Activated CD8-positive, alpha-beta memory T cell treated with anti-CD3 and anti-CD28 coated beads, Interleukin-2, amount 50 U/mL, for 1 hour (primary cell): ENCODE measurements at regions not wholly inside any gene's neighbourhood (a gene's known extent, or its start where the extent isn't known, plus 50 kb on each side); places are given as distances from the start of the nearest gene placed in this dataset.
"Not testable (repeated sequence)": the region's sequence is repeated elsewhere in the genome, so short reads cannot be mapped to it uniquely, and the experiment has no call there.

Experiments
- DNase-seq: peaks from one replicate; pipeline ENCODE4 v3.0.0-alpha.2; 2020; ENCODE audit errors: extremely low read depth

GRCh38 chr1:83400173-83400572, 598.8 kb downstream of the TTLL7 start:
- DNase-seq, result not testable (repeated sequence)

- not testable (repeated sequence) for DNase-seq
Measured at GRCh38 chr1:83398125-83398524, 600.8 kb downstream of the TTLL7 start.

DNA sequence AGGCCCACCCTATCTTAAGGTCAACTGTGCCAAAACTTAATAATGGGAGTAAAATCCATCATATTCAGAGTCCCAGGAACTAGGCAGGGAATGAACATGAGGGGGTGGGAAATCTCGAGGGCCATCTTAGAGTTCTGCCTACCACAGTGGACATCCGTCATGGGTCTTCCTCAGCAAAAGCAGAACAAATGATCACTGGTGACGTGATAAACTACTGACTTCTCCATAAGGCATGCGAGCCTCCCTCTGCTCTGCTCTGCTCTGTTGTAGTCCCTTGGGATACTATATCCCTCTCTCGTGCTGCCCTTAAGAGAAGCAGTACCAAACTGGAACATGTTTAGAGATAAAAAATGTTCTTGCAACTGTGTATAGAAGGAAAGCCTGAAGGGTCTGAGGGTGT, 603.8 kb downstream of the TTLL7 start:
- not testable (repeated sequence) for DNase-seq

- not testable (repeated sequence) for DNase-seq
Measured at GRCh38 chr1:83386946-83387345, 612.0 kb downstream of the TTLL7 start.

- not testable (repeated sequence) for DNase-seq
Measured at GRCh38 chr1:83383107-83383506, 615.8 kb downstream of the TTLL7 start.

DNA sequence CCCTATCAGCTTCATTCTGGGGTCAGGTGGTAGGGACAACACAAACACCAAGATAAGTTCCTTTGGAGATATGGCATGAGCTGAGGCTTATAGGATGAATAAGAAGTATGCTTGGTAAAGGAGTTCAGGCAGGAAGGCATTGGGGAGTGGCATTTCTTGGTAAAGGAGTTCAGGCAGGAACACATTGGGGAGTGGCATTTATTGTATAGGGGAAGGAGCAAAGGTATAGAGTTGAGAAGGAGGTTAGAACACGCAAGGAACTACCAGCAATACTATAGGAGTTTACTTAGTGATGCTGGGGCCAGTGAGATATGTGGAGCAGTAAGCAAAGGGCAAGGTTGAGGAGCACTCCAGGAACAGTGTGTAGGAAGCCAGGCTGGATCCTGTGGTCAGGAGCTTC, 625.9 kb downstream of the TTLL7 start:
- not testable (repeated sequence) for DNase-seq

GRCh38 chr1:83369853-83370252, 629.1 kb downstream of the TTLL7 start:
- not testable (repeated sequence) for DNase-seq

- DNase-seq, result not testable (repeated sequence)
Measured at GRCh38 chr1:83365320-83365719, 633.6 kb downstream of the TTLL7 start.

DNA sequence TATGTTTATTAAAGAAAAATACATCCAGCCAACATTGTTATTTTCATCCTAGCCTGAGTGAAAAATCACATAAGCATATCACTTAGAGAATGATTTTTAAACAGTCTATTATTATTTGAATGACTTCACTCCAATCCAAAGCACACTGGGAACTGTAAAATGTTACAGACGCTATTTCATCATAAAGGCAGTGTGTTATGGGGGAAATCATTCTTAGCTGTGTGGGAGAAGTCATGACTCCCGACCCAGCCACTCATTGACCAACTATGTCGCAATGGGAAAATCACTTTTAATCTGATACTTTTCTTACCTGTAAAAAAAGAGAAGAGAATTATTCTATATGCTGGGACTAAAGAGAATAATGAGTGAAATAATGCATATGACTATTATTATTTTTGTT, 653.6 kb downstream of the TTLL7 start:
- not testable (repeated sequence) for DNase-seq

DNA sequence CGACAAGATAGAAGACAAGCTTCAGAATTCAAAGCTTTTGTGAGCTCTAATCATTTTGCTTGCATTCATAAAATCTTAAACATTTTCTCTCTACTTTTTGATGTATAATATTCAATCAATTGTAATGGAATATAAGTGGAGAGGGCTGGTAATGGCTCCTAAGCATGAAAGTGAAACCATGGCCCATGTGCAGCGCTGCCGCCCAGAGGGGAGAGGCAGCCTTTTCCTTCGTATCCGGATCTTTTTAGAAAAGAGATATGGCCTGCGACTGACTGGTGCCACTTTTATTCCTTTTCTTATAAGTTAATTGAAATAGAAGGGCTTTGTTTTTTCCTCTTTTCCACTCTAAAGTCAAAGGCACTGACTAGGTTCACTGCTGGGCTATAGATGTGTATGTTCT, 655.2 kb downstream of the TTLL7 start:
- not testable (repeated sequence) for DNase-seq

GRCh38 chr1:83342995-83343394, 655.9 kb downstream of the TTLL7 start:
- not testable (repeated sequence) for DNase-seq

DNA sequence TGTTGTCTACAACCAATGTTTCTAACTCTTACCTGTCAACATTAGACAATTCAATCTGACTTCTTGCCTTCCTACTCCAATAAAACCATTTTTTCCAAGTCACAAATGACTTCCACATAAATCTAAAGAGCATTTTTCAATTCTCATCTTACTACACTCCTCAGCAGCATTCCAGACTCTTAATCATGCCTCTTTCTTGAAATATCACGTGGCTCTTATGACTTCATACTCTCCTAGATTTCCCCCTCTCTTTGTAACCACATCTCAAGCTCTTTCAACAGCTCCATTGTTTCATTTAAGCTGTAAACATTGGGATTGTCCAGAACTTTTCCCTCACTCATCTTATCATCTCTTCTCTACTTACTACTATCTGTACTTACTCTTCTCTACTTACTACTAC, 666.6 kb downstream of the TTLL7 start:
- DNase-seq, result not testable (repeated sequence)

DNA sequence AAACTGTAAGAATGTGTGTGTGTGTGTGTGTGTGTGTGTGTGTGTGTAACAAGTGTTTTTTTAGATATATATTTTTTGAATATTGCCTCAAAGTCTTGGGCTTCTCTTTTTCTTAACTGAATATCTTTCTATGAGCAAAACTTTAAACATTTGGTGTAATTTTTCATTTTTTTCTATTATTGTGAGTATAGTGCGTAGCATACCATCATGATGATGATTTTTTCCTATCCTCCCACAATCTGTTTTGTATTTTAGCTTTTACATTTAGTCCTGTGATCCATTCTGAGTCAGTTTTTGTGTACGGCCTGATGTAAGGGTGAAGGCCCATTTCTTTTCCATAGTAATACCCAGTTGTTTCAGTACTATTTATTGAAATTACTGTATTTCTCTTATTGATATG, 680.6 kb downstream of the TTLL7 start:
- DNase-seq, result no peak

- not testable (repeated sequence) for DNase-seq
Measured at GRCh38 chr1:83315446-83315845, 683.5 kb downstream of the TTLL7 start.

- DNase-seq, result not testable (repeated sequence)
Measured at GRCh38 chr1:83310161-83310560, 688.8 kb downstream of the TTLL7 start.

DNA sequence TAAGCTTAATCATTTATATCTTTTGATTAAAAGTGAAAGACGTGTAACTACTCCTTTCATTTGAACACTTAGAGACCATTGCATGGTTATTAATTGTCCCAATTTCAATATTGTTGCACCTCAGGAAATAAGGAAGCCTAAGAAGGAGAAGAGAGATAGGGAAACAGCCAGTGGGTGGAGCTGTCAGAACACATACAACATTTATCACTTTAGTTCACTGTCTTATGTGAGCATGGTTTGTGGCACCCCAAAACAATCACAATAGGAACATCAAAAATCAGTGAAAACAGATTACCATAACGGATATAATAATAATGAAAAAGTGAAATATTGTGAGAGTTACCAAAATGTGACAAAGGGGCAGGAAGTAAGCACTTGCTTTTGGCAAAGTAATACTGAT, 689.9 kb downstream of the TTLL7 start:
- DNase-seq, result not testable (repeated sequence)

- DNase-seq, result not testable (repeated sequence)
Measured at GRCh38 chr1:83306811-83307210, 692.1 kb downstream of the TTLL7 start.

DNA sequence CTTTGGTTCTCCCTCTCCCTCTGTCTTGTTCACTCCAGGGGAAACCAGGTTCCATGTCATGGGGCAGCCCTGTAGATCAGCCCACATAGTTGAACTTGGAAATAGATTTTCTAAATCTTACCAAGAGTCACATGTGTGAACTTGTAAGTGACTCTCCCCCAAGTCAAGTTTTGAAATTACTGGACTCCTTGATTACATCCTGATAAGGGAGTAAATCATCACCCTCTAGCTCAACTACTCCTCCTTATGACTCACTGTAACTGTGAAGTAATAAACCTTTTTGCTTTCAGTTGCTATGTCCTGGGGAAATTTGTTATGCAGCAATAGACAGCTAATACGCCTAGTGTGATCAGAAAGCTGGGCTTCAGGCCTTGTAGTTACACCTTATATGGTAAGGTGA, 703.3 kb downstream of the TTLL7 start:
- not testable (repeated sequence) for DNase-seq

DNA sequence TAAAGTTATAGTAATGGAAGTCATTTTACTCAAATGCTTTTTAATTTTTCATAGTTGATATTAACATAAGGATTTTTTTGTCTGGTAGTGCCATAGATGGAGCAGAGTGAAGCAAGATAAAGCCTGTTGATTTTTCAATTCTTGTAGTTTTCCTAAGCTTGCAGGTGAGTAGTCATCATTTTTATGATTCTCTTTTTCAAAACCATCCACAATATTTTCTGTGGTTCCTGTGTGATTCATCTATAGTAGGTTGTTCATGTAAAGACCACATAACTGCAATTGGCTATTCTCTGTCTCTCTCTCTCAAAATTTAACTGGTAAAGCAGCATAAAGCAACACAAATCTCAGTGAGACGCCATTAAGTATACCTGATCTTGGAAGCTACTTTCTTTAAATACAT, 711.5 kb downstream of the TTLL7 start:
- DNase-seq, result not testable (repeated sequence)

DNA sequence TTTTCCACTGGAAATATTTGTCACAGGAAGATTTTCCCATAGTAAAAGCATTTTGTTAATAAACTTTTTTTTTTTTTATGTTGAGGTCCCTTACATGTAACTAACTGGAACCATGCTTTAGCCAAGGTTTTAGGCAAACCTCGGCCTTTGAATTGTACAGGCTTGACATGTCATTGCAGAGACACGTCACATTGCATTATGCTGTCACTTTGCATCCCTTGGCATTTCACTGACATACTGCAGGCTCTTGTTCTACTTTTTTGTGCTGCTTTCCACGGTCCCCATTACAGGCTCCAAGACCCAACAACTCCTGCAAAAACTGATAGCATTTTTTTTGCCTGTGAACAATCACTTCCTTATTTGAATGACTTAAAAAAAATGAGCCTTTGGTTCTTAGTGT, 724.3 kb downstream of the TTLL7 start:
- not testable (repeated sequence) for DNase-seq

GRCh38 chr1:83272484-83272883, 726.4 kb downstream of the TTLL7 start:
- not testable (repeated sequence) for DNase-seq

- DNase-seq, result not testable (repeated sequence)
Measured at GRCh38 chr1:83271834-83272233, 727.1 kb downstream of the TTLL7 start.

DNA sequence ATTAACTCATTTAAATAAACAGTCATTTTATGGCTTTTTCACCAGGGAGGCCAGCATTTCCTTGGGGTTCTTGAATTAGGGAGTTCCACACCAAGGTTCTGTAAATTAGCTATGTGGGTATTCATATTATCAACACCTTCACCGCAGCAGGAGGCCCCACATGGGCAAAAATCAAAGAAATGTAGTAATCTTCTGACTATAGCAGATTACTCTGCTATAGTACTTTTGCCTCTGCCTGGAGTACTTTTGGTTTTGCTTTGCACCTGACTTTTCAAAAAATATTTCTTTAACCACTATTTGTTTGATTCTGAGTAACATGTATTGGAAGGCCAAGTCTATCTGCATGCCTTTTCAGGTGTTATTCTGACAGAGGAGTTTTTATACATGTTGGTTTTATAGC, 728.1 kb downstream of the TTLL7 start:
- not testable (repeated sequence) for DNase-seq

GRCh38 chr1:83263808-83264207, 735.1 kb downstream of the TTLL7 start:
- not testable (repeated sequence) for DNase-seq
